GM18499 (cell line): ENCODE measurements at regions not wholly inside any gene's neighbourhood (a gene's known extent, or its start where the extent isn't known, plus 50 kb on each side); places are given as distances from the start of the nearest gene placed in this dataset.

Source experiments
- ATAC-seq: cut with Tn5 transposase; IDR thresholded peaks from one replicate; pipeline ENCODE4 v1.9.1; 2021; ENCODE audit warnings: moderate number of reproducible peaks; ENCODE audit not compliant: insufficient read depth, unreplicated experiment

DNA sequence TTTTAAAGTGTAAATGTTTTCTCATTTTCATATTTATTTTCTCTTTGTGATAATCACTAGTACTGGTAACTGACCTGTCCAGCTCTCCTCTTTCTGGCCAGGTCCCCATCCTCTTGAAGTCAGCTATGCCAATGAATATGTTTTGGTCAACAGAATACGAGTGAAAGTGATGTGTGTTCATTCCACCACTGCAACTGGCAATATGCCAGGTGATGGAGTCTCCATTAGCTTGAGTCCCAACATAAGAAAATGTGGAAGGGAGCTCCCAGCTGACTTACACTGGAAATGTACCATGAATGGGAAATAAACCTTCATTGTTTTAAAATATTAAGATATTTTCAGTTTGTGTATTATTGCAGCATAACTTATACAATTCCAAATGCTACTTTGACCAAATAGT is 75.8 kb downstream of the CCDC34 start:
- ATAC-seq, result no peak

DNA sequence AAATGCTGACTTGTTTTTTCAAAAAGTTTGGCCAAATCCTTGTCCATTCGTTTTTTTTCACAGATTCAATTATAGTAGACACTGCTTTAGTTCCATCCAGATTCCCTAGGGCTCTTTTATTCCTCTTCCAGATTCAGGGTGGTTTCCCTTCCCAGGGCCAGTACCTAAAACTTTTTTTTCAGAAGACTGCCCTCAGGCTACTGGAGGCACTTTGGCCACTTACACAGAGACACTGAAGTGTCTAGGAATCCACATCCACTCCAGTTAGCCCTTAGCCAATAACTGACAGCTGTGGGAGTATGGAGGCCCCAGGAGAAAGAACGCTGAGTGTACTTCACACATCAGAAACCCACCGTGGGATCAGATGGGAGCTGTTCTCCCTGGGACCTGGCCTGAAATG is 77.3 kb downstream of the CCDC34 start:
- no peak for ATAC-seq

DNA sequence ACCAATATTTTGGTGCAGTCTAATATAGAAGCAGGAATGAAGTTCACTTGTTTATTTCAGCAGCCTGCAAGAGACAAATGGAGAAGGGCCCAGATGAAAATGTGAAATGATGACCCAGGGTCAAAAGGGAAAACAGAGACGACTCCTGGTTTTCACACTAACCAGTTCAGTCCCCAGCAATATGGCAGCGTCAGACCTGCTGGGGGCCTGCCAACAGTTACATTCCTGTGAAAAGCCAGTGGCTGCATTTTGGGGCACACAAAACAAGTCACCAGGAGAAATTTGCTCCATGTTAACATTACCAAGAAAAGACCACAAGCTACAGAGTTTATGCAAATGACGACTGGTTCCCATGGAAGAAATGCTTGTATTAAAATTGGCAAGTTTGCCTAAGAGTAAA is 80.2 kb downstream of the CCDC34 start:
- ATAC-seq, result no peak

DNA sequence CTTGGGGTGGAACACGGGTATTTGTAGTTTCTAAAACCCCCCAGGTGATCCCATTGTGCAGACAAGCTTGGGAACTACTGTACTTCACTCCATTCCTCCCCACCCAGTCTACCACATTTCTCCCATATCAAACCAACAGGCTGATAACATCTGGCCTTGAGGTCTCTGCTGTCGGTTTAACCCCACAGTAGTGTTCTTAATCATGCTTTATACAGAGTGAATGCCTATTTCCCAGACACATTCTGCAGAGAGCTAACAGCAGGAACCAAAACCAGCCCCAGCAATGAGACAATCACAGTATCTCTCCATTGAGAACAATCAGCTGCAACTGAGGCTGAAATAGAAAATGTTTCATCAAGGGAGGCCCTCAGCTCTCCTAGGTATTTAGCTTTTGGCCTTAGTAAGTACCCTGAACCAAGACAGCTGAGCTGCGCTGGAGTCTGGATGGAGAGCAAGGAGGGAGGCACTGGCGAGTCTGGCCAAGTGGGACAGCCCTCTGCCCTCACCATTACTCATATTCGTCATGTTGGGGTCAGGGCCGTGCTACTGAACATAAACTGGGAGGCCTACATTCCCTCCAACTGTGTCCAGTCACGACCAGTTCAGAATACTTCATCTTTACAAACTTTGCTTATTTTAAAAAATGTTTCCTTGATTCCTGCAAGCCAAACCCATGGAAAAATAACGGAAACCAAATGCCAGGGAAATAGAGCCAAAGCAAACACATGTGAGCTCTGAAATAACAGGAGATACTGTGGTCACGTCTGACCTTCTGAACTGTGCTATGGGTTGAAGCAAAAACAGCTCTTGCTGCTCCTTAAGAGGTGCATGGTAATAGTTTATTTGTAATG is 81.0 kb downstream of the CCDC34 start:
- ATAC-seq, result peak; percentile 65

DNA sequence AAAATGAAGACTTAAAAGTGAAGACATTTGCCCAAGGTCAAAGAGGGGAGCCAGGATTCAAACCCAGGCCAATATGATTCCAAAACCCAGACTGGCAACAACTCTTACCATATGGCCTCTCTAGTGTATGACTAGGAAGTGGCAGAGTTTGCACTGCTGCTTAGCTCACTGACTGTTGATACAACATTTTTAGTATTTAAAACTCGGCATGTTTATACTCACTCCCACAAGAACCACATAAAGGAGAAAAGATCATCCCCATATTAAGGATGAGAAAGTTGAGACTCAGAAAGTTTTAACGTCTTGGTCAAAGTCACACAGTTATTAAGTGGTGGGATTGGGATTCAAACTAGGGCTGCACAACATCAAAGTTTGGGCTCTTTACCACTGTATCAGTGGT is 81.7 kb downstream of the CCDC34 start:
- no peak for ATAC-seq

DNA sequence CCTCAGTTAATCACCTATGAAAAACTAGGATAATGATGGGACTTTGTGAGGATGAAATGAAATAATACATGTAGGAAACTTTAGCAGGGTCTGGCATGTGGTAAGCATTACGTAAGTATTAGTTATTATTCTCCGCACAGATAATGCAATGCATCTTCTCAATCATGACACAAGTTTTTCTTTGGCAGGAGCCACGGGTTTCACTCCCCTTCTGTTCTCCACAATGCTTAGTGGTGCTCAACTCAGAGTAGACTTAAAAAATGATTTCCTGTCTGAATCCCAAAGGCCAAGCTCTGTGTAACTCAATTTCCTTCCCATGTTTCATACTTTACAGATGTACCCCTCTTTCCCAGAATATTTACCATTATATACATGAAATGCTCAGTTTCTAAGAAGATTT is 82.9 kb downstream of the CCDC34 start:
- ATAC-seq, result no peak

DNA sequence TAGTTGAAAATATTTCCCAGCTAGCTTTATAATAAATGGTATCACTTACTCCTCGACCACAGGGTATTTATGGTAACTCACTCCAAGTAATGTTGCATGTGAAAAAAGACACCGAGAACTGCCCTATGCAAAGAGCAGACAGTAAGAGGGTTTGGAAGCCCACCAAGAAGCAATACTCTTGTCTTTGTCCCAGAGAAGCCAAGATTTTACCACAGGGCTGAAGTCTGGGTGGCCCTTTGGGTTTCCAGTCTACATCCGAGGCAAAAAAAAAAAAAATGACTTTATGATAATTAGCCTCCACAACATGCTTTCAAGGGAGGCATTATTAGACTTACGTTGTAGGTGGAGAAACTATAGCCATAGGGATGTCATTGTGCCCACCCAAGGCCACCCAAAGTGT is 83.6 kb downstream of the CCDC34 start:
- ATAC-seq, result no peak

DNA sequence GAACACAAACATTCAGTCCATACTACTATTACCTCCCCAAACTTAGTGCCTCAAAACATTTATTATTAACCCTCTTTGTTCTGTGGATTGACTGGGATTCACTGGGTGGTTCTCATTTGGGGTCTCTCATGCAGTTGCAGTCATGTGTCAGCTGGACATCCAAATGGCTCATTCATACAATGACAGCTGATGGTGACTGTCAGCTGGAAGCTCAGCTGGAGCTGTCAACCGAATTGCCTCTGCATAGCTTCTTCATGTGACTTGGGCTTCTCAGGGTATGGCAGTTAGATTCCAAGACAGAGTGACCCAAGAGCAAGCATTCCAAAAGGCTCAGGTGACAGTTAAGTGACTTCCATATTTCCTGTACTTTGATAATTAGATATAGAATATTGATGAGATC is 85.2 kb downstream of the CCDC34 start:
- ATAC-seq, result no peak

DNA sequence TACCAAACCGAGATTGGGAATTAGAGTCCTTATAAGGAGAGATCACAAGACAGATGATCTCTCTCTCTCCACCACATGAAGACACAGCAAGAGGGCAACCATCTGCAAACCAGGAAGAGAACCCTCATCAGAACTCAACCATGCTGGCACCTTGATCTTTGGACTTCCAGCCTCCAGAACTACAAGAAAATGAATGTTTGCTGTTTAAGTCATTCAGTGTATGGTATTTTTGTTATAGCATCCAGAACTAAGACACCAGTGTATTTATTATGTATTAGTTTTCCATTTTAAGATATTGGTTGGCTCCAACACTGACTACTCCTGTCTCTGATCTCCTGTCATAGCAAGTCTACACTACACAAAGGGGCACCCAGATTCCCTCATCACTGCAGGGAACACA is 86.9 kb downstream of the CCDC34 start:
- no peak for ATAC-seq

DNA sequence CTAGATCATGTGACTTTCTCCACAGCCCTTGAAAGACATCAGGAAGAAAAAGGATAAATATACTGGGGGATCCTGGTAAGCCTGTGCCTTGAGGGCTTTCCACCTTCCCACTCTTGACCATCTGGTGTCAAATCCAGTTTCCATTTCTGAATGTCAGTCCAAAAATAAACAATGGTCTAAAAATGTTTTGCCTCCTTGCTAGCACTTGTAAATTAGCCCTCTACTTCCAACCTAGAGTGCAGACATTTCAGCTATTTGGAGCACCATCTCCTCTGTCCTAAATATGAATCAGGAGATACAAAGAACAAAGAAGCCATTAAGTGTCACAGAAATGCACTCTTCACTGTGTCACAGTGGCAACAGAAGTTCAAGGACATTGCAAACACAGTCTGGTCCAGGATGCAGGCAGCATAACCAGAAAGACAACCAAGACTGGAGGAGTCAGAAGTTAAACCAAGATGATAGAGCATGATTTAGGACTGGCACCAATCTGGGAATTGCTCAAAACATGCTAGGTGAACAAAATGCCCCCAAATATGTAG is 88.1 kb downstream of the CCDC34 start:
- ATAC-seq, result no peak

DNA sequence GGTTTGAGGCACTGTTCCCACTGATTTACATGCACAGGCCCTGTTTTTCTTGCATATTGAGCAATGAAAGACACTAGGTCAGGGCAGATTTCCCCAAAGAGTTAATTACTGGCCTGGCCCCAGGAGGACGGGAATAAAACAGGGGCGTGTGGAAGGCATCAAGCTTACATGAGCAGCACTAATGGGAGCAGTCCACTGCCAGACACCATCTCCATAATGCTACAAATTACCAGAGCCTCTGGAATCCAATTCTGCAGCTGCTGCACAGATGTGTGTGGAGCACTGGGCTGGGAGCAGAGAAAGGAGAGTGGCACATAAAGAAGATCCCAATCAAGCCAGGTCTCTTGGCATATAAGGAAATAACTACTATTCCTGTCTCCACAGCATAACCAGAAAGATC is 96.9 kb downstream of the CCDC34 start:
- no peak for ATAC-seq

DNA sequence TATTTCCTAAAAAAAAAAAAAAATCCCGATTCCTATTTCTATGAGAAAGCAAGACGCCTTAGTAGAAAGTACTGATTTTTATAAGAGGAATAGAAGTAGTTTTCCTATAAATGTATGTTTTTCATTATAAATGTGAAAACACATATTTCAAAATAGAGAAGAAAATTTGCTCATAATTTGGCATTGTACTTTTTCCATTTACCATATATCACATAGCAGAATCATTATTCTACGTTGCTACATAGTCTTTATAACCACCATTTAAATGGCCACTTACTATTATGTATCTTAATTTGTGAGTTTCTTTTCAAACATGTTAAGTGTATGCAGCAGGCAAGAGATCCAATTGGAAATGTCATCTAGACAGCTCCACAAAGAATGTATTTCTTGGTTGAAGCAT is 99.0 kb downstream of the CCDC34 start:
- ATAC-seq, result no peak

DNA sequence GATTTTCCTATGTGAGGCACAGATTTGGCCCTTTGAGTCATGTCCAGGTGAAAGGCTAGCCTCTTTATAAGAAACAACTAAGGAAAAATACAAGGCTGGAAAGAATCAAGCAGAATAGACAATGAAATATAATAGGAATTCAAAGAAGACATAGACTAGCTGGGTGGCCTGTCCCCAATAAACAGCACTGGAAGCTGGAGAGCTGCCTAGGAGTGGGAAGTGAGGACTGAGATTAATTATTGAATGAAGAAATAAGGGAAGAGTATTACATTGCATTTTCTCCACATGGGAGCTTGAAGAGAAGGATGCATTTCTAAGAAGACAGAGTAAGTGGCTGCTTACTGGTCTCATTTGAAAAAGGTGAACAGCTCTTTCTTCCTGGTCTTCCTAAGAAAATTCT is 100.0 kb downstream of the CCDC34 start:
- no peak for ATAC-seq

DNA sequence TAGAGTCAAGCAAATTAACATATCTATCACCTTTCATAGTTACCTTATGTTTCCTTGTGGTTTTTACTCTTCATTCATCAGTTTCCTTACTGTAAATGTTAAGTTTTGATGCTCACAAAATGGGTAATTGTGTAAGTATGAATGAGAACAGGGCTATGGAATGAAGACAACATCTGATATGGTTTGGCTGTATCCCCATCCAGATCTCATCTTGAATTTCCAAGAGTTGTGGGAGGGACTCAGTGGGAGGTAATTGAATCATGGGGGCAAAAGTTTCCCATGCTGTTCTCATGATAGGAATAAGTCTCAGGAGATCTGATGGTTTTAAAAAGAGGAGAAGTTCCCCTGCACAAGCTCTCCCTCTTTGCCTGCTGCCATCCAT is 107.6 kb downstream of the CCDC34 start:
- no peak for ATAC-seq

DNA sequence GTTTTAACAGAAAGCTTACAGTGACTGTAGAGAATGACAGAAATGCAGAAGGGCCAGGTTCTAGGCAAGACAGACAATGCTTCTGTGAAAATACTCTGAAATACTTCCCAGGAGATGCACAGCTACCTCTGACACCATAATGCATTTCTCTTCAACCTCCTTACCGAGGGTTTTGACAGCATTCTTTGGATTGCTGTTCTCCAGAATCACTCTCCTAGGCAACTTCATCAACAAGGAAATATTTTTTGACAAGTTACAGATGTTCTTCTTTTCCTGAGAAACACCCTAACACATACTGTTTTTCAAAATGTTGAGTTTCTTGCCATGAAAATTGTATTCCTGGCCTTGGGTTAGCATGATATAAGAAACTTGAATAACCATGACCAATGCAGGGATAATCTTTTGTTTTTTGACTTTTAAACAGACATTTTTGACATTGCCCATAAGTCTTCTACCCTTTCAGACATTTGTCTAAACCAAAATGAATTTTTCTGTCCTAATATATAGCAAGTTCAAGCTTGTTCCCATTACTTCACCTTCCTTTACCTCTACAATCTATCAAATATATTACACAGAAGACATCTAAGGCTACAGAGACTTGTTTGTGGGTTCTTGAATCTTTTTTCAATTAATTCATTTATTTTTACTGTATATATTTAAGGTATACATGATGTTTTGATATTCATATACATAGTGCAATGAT is 108.1 kb downstream of the CCDC34 start:
- no peak for ATAC-seq

DNA sequence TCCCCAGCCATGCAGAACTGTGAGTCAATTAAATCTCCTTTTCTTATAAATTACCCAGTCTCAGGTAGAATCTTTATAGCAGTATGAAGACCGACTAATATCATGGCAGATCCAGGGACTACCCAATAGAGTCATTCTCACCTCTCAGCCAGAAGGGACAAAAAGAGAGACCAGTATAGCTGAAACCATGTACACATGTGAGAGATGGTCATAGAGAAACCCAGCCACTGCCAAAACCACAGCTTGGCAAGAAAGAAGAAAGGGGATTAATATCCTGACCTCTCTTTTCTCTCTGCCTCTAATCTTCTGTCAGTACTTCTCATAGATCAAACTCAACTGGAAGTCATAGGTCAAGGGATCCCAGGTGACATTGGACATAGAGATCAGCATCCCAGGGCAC is 109.8 kb downstream of the CCDC34 start:
- no peak for ATAC-seq

DNA sequence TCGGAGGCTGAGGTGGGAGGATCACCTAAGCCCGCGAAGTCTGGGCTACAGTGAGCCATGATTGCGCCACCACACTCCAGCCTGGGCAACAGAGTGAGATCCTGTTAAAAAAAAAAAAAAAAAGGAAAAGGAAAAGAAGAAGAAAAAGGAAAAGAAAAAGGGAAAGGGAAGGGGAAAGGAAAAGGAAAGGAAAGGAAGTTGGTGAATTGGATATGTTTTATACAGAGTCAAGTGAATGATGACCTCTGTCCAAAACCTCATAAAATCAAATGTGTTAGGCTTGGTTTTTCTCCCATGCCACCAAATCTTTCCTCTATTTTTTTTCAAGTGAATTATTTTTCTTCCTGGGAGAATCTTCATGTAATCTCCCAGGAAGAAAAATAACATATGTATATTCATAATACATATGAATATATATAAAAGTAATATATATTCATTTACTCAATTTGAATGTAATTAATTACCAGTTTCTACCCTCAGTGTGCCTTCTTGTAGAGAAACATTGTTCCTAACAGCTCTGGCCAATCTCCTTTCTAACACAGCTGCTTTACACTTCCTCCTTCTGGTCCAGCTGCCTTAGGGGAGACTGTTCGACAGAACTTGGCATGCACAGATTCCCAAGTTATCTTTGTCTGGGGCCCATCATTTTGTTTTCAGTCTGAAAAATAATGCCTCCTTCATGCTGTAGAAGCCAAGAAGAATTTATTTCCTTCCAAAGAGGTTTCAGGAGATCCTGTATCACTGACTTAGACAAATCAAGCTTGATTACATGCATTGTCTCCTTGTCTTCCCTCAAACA is 111.9 kb downstream of the CCDC34 start:
- no peak for ATAC-seq

DNA sequence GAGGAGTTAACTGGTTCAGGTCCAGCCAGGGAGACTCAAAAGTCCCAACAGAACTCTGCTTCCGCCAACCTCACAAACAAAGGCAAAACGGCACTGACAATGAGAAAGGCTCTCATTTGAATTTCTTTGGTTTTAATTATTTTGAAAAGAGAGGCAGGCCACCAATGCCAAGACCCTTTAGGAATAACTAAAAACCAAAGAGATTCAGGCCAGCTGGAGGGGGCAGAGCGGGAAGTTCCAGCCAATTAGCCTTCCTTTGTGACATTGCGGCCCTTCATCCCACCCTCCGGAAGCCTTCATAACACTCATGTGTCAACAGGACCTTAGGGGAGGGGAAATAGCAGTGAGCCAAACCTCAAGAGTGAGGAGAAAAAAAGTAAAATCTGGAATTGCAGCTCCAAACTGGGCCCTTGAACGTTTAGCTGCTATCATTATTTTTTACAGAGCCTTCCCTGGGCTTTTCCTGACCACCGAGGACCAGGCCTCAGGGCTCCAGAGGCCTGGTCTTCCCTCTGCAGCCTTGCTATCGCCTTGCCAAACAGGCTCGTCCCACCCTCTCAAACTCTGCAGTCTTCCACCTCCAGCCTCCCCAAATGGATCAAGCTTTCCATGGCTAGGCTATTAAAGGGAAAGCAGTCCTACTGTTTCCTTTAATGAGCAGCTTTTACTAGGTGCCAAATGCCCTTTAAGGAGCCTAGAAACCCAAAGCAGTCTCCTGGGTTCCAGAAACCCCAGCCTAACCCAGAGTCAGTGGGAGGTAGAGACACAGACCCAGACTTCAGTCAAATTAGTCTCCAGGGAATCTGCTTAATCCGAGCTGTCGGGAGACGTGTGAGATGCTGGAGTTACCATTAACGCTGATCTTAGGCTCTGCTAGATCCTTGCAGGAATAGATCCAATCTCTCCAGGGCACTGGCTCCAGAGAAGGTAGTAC is 114.2 kb downstream of the CCDC34 start:
- ATAC-seq, result no peak

DNA sequence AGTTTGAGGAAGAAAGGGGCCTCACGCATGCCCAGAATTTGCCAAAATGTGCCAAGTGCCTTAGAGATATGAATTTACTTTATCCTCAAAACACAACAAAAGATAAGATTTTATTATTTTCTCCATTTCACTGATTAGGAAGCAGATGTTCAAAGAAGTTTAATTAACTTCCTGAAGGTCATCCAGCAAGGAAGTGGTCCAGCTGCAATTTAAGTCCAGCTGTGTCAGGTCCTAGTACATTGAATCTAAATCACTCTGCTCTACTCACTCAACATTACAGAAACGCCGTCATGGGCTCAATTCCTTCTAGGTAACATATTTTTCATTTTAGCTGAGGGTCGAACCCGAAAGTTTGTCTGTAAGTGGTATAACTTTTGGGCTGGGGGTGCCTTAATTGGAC is 115.4 kb downstream of the CCDC34 start:
- ATAC-seq, result no peak

DNA sequence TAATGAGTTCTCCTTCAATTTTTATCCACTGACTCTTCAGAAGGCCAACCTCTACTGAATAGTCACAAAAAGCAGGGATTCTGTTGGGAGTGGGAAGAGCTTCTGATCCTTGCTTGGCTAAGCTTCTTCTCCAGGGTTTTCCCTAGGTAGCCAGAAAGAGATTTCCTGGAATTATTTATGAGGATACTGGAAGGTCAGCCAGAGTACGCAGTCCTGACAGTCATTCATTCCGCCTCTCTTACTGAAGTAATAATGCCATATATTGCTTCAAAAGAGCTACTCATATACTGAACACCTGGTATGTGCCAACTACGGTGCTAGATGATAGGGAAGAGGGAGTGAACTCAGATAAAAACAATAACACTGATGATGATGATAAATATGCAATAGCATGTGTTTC is 116.1 kb downstream of the CCDC34 start:
- ATAC-seq, result no peak
